Left lobe of liver (tissue), 2 donors: ENCODE measurements at regions not wholly inside any gene's neighbourhood (a gene's known extent, or its start where the extent isn't known, plus 50 kb on each side); places are given as distances from the start of the nearest gene placed in this dataset.

Experiments
- ATAC-seq: fragments of 200-7000 bp; cut with Tn5 transposase; one replicate; pipeline ENCODE4 v1.9.1; 2020; ENCODE audit warnings: mild to moderate bottlenecking, moderate library complexity
- DNase-seq: peaks from one replicate; pipeline ENCODE4 v3.0.0-alpha.2; 2020; ENCODE audit warnings: low spot score
- donor health status: DM: no; HTN: no; CAD: no; lungs with moderate emphysema.
- donor health status: DM: no; HTN: yes; CAD: no.

GRCh38 chr2:122366969-122367645 lies 611.7 kb downstream of the TSN start:
- ATAC-seq, result no peak
- DNase-seq, result no peak

- ATAC-seq, result no peak
- no peak for DNase-seq
Observed at GRCh38 chr2:122367646-122368010, 612.2 kb downstream of the TSN start.

- no peak for ATAC-seq
- DNase-seq, result no peak
Observed at GRCh38 chr2:122368576-122369243, 613.3 kb downstream of the TSN start.

- no peak for ATAC-seq
Observed at GRCh38 chr2:122378521-122378920, 623.1 kb downstream of the TSN start.

GRCh38 chr2:122384768-122385333 lies 629.4 kb downstream of the TSN start:
- ATAC-seq, result no peak
- no peak for DNase-seq

More at GRCh38 chr2:122378521-122378920, 623.1 kb downstream of the TSN start:
- no peak for DNase-seq

GRCh38 chr2:122388208-122388607 lies 632.8 kb downstream of the TSN start:
- ATAC-seq (no peak), DNase-seq (no peak)

- DNase-seq (no peak), ATAC-seq (no peak)
Observed at GRCh38 chr2:122389694-122390093, 634.2 kb downstream of the TSN start.

- no peak for ATAC-seq
- no peak for DNase-seq
Observed at GRCh38 chr2:122390406-122390805, 635.0 kb downstream of the TSN start.

- ATAC-seq (no peak), DNase-seq (no peak)
Observed at GRCh38 chr2:122391726-122392125, 636.3 kb downstream of the TSN start.

- DNase-seq, result no peak
- no peak for ATAC-seq
Observed at GRCh38 chr2:122395687-122396086, 640.2 kb downstream of the TSN start.

GRCh38 chr2:122411231-122411630 lies 655.8 kb downstream of the TSN start:
- ATAC-seq (no peak), DNase-seq (no peak)

GRCh38 chr2:122412360-122412759 lies 656.9 kb downstream of the TSN start:
- ATAC-seq, result no peak
- DNase-seq, result no peak

GRCh38 chr2:122414902-122415301 lies 659.5 kb downstream of the TSN start:
- DNase-seq (no peak), ATAC-seq (no peak)

- DNase-seq (no peak), ATAC-seq (no peak)
Observed at GRCh38 chr2:122417114-122417513, 661.7 kb downstream of the TSN start.

- no peak for ATAC-seq
- DNase-seq, result no peak
Observed at GRCh38 chr2:122421775-122422174, 666.3 kb downstream of the TSN start.

- DNase-seq (no peak), ATAC-seq (no peak)
Observed at GRCh38 chr2:122422384-122422991, 667.0 kb downstream of the TSN start.

GRCh38 chr2:122423934-122424333 lies 668.5 kb downstream of the TSN start:
- no peak for ATAC-seq
- DNase-seq, result no peak

- DNase-seq (peak; percentile 56), ATAC-seq (peak; percentile 100)
Observed at GRCh38 chr2:122433123-122433754, 677.8 kb downstream of the TSN start.

GRCh38 chr2:122445003-122445402 lies 689.6 kb downstream of the TSN start:
- ATAC-seq (no peak), DNase-seq (no peak)

GRCh38 chr2:122446761-122447160 lies 691.3 kb downstream of the TSN start:
- DNase-seq, result no peak
- no peak for ATAC-seq

- ATAC-seq, result no peak
- DNase-seq, result no peak
Observed at GRCh38 chr2:122447237-122447636, 691.8 kb downstream of the TSN start.

GRCh38 chr2:122451040-122451439 lies 695.6 kb downstream of the TSN start:
- DNase-seq (no peak), ATAC-seq (peak; percentile 93)
